ENCODE measurements at regions not wholly inside any gene's neighbourhood (a gene's known extent, or its start where the extent isn't known, plus 50 kb on each side); places are given as distances from the start of the nearest gene placed in this dataset.

DNA sequence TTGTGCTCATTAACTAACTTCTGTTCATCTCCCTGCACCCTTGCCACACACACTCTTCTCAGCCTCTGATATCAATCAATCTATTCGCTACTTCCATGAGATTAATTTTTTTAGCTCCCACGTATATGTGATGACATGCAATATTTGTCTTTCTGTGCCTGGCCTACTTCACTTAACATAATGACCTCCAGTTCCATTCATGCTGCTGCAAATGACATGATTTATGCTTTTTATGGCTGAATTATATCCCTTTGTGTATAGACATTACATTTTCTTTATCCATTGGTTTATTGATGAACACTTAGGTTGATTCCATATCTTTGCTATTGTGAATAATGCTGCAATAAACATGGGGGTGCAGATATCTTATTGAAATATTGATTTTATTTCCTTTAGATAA is 50.8 kb upstream of the SPTLC3 start:
- TF ChIP-seq, protein P1, sequence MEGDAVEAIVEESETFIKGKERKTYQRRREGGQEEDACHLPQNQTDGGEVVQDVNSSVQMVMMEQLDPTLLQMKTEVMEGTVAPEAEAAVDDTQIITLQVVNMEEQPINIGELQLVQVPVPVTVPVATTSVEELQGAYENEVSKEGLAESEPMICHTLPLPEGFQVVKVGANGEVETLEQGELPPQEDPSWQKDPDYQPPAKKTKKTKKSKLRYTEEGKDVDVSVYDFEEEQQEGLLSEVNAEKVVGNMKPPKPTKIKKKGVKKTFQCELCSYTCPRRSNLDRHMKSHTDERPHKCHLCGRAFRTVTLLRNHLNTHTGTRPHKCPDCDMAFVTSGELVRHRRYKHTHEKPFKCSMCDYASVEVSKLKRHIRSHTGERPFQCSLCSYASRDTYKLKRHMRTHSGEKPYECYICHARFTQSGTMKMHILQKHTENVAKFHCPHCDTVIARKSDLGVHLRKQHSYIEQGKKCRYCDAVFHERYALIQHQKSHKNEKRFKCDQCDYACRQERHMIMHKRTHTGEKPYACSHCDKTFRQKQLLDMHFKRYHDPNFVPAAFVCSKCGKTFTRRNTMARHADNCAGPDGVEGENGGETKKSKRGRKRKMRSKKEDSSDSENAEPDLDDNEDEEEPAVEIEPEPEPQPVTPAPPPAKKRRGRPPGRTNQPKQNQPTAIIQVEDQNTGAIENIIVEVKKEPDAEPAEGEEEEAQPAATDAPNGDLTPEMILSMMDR (IDR thresholded peaks at IDR 0.05) = no peak
- Histone ChIP-seq H3K36me3 (no peaks in the 10 kb centered on the region), H3K4me1 (no peaks in the 10 kb centered on the region), H3K9me3 (no peaks in the 10 kb centered on the region), H3K27me3 (peaks cover 0 to 7% (median 0%) of the 10 kb centered on the region in 7 donors), H3K4me3 (no peak overlapping the region), H3K27ac (no peak overlapping the region)
- DNase-seq (no peak), ATAC-seq (no peak)
- intact Hi-C loops (cut with DNase I) = no loop called here
- 61 to 69% methylated on average over 2 of the region's 2 CpGs for WGBS, 2 donors

All from heart right ventricle (tissue), 16 donors.